ENCODE measurements at regions not wholly inside any gene's neighbourhood (a gene's known extent, or its start where the extent isn't known, plus 50 kb on each side); places are given as distances from the start of the nearest gene placed in this dataset.
A peak's percentile ranks its signal among the peaks of the same experiment; 100 is the strongest.

DNA sequence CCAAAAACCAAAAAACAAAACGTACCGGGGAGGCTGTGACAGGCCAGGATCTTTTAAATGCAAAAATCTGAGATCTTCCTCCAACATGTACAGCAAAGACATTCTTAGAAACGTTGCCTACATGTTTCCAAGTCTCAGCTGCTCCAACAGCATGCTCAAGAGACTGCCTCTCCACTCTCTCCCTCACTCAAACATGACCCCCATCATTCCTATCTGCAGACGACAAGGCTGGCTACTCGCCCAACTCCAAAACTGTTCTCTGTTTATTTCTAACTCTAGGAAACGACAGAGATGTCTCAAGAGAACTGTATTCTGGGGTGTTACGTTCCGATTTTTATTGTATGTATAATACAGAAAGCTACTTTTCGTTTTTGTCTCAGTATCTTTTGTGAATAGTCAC is 57.5 kb upstream of the TMCC3 start:
- TF ChIP-seq POLR2A (IDR thresholded peaks at IDR 0.05), result no peak
- no peak for TF ChIP-seq CTCF (IDR thresholded peaks at IDR 0.05 in 4 of 5, conservative IDR thresholded peaks at IDR 0.05 in 1 of 5)
- Histone ChIP-seq H3K4me3 (no peak overlapping the region), H3K36me3 (no peaks in the 10 kb centered on the region), H3K27me3 (no peaks in the 10 kb centered on the region), H3K27ac (no peak overlapping the region), H3K4me1 (peaks cover 10 to 25% of the 10 kb centered on the region in 2 donors), H3K9me3 (no peaks in the 10 kb centered on the region)
- in situ Hi-C loops (cut with MboI; ENCODE audit: low sequenced_read_pairs in 4 of 4) (no loop called here), intact Hi-C loops (cut with DNase I; ENCODE audit: low total_unique reads) (loop anchor here (5.0 kb wide), 1 partner anchor 44 kb away; no protein-coding TSS in a partner anchor)
- no peak for DNase-seq
- peak in 1 of 2 donors; percentile 12 for ATAC-seq

- DNase-seq, result no peak
- Histone ChIP-seq H3K36me3 (no peaks in the 10 kb centered on the region), H3K27me3 (no peaks in the 10 kb centered on the region), H3K4me3 (no peak overlapping the region), H3K9me3 (no peaks in the 10 kb centered on the region), H3K27ac (no peak overlapping the region), H3K4me1 (peaks cover 4 to 21% of the 10 kb centered on the region in 2 donors)
- ATAC-seq, result no peak
- intact Hi-C loops (cut with DNase I; ENCODE audit: low total_unique reads), result loop anchor here (5.0 kb wide), 1 partner anchor 45 kb away; no protein-coding TSS in a partner anchor
- TF ChIP-seq POLR2A (IDR thresholded peaks at IDR 0.05), result no peak
- TF ChIP-seq CTCF (IDR thresholded peaks at IDR 0.05 in 4 of 5, conservative IDR thresholded peaks at IDR 0.05 in 1 of 5), result no peak
- in situ Hi-C loops (cut with MboI; ENCODE audit: low sequenced_read_pairs in 4 of 4), result no loop called here
Observed at GRCh38 chr12:94707036-94707435, 56.7 kb upstream of the TMCC3 start.

GRCh38 chr12:94706250-94706661 is 55.9 kb upstream of the TMCC3 start:
- TF ChIP-seq POLR2A (IDR thresholded peaks at IDR 0.05) (no peak), CTCF (IDR thresholded peaks at IDR 0.05 in 4 of 5, conservative IDR thresholded peaks at IDR 0.05 in 1 of 5) (no peak)
- DNase-seq (no peak), ATAC-seq (no peak)
- Histone ChIP-seq H3K27ac (no peak overlapping the region), H3K36me3 (no peaks in the 10 kb centered on the region), H3K4me3 (no peak overlapping the region), H3K27me3 (no peaks in the 10 kb centered on the region), H3K4me1 (peaks cover 4 to 21% of the 10 kb centered on the region in 2 donors), H3K9me3 (no peaks in the 10 kb centered on the region)
- in situ Hi-C loops (cut with MboI; ENCODE audit: low sequenced_read_pairs in 4 of 4) (no loop called here), intact Hi-C loops (cut with DNase I; ENCODE audit: low total_unique reads) (loop anchor here (5.0 kb wide), 1 partner anchor 46 kb away; no protein-coding TSS in a partner anchor)

DNA sequence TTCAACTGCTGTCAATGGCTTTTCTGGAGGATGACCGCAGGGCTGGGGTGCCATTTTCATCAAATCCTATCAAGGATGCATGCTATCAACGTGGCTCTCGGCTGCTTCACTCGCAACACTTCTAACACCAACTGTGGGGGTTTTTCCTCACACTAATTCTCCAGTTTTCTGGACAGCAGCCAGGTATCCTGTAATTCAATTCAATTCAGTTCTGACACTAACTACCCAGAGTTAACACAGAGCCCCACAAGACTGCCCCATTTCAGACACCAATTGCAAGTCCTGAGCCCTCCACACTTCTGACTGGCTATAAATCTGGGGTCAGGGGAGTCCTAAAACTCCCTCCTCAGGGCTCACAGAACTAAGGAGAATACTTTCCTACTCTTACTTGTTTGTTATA is 55.3 kb upstream of the TMCC3 start:
- TF ChIP-seq CTCF (IDR thresholded peaks at IDR 0.05 in 4 of 5, conservative IDR thresholded peaks at IDR 0.05 in 1 of 5) (no peak), POLR2A (IDR thresholded peaks at IDR 0.05) (no peak)
- no peaks in the 10 kb centered on the region for H3K27me3 ChIP-seq
- H3K36me3 ChIP-seq, result no peaks in the 10 kb centered on the region
- H3K4me1 ChIP-seq, result peaks cover 4 to 21% of the 10 kb centered on the region in 2 donors
- no peaks in the 10 kb centered on the region for H3K9me3 ChIP-seq
- in situ Hi-C loops (cut with MboI; ENCODE audit: low sequenced_read_pairs in 4 of 4) (no loop called here), intact Hi-C loops (cut with DNase I; ENCODE audit: low total_unique reads) (loop anchor here (5.0 kb wide), 1 partner anchor 47 kb away; no protein-coding TSS in a partner anchor)
- no peak overlapping the region for H3K27ac ChIP-seq
- DNase-seq (no peak), ATAC-seq (no peak)
- H3K4me3 ChIP-seq, result no peak overlapping the region

Measured in gastrocnemius medialis (tissue), 4 donors.